Neural crest cell (in vitro differentiated cells): ENCODE measurements at regions not wholly inside any gene's neighbourhood (a gene's known extent, or its start where the extent isn't known, plus 50 kb on each side); places are given as distances from the start of the nearest gene placed in this dataset.
A peak's percentile ranks its signal among the peaks of the same experiment; 100 is the strongest.

Experiments used
- DNase-seq: peaks from one replicate; pipeline ENCODE4 v3.0.0; 2021; ENCODE audit warnings: low read depth, mixed read lengths, low spot score
- H3K27ac Mint-ChIP-seq: one replicate; pipeline ENCODE4 v1.8.0; 2021; ENCODE audit warnings: mild to moderate bottlenecking, mixed read lengths; ENCODE audit not compliant: unreplicated experiment
- H3K27me3 Mint-ChIP-seq: 2 replicates; pipeline ENCODE4 v1.8.0; 2021; ENCODE audit warnings: low read depth, mild to moderate bottlenecking, mixed read lengths
- H3K36me3 Mint-ChIP-seq: 2 replicates; pipeline ENCODE4 v1.8.0; 2021; ENCODE audit warnings: low read depth, mild to moderate bottlenecking, mixed read lengths
- H3K4me1 Mint-ChIP-seq: 2 replicates; pipeline ENCODE4 v1.8.0; 2021; ENCODE audit warnings: mixed read lengths
- H3K4me3 Mint-ChIP-seq: one replicate; pipeline ENCODE4 v1.8.0; 2021; ENCODE audit warnings: mild to moderate bottlenecking, mixed read lengths
- H3K9me3 Mint-ChIP-seq: 2 replicates; pipeline ENCODE4 v1.8.0; 2021; ENCODE audit warnings: mixed read lengths
- TF ChIP-seq, protein P1 (sequence below): fragments of 200-600 bp; sonication (generic); conservative IDR thresholded peaks from 2 replicates; pipeline ENCODE4 v1.5.0; 2021; ENCODE audit warnings: antibody characterized with exemption, mild to moderate bottlenecking

DNA sequence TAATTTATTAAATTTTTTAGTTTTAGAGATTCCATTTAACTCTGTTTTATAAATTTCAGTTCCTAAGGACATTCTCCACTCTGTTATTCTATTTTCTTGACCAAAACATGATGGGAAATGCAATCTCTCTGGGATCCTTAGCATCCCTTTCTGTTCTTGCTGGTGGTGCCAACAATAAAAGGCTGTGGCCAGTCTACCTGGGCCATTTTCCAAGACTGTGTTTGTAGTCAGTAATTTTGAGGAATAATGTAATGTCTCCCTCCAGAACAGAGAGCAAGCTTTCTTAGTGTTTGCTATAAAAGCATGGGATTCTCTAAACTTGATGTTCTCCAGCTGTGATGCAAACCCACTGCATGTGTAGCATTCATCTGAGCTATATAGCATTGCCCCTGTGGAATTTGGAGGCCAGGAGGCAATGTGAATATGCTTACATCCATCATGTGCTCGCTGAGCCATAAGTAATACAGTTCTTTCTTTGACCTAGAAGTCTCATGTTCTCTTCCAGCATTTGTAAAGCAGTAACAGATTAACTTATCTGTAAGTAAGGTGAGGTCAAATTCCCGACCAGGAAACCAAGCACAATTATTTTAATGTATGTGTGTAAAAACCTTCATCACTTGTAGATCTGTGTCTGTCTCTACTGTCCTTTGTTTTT lies 211.5 kb upstream of the TAS2R1 start:
- TF ChIP-seq, protein P1, sequence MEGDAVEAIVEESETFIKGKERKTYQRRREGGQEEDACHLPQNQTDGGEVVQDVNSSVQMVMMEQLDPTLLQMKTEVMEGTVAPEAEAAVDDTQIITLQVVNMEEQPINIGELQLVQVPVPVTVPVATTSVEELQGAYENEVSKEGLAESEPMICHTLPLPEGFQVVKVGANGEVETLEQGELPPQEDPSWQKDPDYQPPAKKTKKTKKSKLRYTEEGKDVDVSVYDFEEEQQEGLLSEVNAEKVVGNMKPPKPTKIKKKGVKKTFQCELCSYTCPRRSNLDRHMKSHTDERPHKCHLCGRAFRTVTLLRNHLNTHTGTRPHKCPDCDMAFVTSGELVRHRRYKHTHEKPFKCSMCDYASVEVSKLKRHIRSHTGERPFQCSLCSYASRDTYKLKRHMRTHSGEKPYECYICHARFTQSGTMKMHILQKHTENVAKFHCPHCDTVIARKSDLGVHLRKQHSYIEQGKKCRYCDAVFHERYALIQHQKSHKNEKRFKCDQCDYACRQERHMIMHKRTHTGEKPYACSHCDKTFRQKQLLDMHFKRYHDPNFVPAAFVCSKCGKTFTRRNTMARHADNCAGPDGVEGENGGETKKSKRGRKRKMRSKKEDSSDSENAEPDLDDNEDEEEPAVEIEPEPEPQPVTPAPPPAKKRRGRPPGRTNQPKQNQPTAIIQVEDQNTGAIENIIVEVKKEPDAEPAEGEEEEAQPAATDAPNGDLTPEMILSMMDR = no peak
- peaks cover 48% of the 10 kb centered on the region for H3K27me3 Mint-ChIP-seq
- no peak overlapping the region for H3K4me3 Mint-ChIP-seq
- H3K27ac Mint-ChIP-seq = no peak overlapping the region
- H3K4me1 Mint-ChIP-seq = no peaks in the 10 kb centered on the region
- no peak for DNase-seq
- H3K36me3 Mint-ChIP-seq = no peaks in the 10 kb centered on the region
- peaks cover 3% of the 10 kb centered on the region for H3K9me3 Mint-ChIP-seq

DNA sequence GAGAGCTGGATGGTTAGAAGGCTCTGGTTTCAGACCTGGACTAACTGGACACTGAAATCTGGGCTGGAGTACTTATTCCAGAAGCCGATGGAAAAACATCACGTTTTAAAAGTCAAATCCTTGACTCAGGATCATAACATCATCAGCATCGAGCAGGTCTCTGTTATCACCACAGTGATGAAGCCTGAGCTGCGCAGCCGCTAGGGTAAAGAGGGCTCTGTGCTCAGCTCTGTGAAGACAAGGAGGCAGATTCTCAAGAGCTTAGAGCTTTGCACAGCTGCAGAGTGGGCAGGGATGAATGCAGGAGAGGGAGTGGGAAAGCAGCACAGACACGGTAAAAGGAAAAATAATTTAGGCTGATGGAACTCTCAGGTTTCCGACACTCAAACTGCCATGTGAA lies 208.8 kb upstream of the TAS2R1 start:
- H3K4me1 Mint-ChIP-seq = peaks cover 9% of the 10 kb centered on the region
- peaks cover 3% of the 10 kb centered on the region for H3K9me3 Mint-ChIP-seq
- no peaks in the 10 kb centered on the region for H3K36me3 Mint-ChIP-seq
- H3K4me3 Mint-ChIP-seq = no peak overlapping the region
- H3K27ac Mint-ChIP-seq = no peak overlapping the region
- TF ChIP-seq, protein P1 = no peak
- no peak for DNase-seq
- peaks cover 73% of the 10 kb centered on the region for H3K27me3 Mint-ChIP-seq

DNA sequence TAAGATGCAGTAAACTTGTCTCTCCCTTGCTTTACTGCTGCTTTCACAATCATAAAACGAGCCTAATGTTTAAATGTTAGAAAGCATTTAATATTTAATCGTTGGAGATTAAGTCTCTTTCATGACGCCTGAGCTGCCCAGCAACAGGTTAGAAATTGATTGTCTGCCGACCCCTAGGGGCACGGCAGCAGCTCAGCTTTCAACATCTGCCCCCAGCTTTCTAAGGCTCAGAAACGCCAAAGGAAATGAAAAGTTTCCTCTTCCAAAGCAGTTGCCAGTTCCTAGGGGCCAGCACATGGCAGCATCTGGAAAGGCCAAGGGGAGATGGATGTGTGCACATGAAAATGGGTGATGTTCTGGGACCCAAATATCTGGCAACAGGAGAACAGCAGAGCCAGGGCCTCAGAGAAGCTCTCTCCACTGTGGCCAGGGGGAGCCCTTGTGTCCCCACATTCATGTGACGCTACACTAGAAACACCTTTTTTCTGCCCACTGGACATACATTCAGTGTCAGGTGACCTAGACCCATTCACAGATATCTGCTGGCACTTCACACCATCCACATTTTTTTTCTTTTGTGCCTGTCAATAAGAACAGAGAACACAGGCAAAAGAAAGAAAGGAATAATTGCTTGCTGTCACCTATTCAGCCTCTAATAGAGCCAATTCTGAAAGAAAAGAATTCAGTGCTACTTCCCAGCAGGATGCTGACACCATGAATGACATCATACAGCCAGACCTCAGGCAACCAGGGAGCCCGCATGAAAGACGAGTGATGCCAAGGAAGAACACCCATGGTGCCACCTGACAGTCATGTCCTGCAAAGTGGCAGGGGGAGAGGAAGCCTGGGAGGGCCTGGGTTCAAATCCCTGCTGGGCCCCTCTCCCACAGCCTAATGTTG lies 205.0 kb upstream of the TAS2R1 start:
- peaks cover 94% of the 10 kb centered on the region for H3K27me3 Mint-ChIP-seq
- no peaks in the 10 kb centered on the region for H3K9me3 Mint-ChIP-seq
- H3K4me3 Mint-ChIP-seq = no peak overlapping the region
- no peak for DNase-seq
- H3K27ac Mint-ChIP-seq = no peak overlapping the region
- peaks cover 9% of the 10 kb centered on the region for H3K4me1 Mint-ChIP-seq
- TF ChIP-seq, protein P1 = peak; percentile 22
- H3K36me3 Mint-ChIP-seq = no peaks in the 10 kb centered on the region

DNA sequence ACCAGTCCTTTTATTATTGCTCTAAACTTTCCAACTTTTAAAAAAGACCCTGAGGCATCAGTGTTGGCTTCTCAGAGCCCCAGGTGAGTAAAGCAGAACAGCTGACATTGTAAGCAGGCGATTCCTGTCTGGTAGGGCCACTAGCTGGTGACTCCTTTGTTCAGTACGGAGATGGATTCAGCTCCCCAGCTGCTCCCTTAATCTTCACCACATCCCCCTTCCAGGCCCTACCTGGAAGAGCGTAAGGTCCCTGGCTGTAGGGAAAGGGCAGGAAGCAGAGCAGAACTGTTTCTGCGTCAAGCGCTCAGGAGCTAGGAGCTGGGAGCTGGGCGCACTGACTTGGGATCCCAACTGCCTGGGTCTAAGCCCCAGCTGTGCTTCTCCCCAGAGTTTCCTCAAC lies 203.7 kb upstream of the TAS2R1 start:
- Mint-ChIP-seq H3K4me3 (no peak overlapping the region), H3K36me3 (no peaks in the 10 kb centered on the region), H3K9me3 (no peaks in the 10 kb centered on the region), H3K4me1 (peaks cover 9% of the 10 kb centered on the region), H3K27me3 (peaks cover 84% of the 10 kb centered on the region), H3K27ac (no peak overlapping the region)
- TF ChIP-seq, protein P1 = no peak
- no peak for DNase-seq

DNA sequence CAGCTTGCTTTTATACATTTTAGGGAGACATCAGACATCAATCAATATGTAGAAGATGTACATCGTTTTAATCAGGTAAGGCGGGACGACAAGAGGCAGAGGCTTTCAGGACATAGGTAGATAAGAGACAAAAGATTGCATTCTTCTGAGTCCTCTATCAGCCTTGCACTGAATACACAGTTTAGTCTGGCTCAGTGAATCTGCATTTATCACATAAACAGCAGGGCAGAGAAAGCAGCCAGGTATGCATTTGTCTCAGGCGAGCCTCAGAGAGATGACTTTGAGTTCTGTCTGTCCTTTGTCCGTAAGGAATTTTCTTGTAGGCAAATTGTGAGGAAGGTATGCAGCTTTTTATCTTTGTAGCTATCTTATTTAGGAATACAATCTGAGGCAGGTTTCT lies 202.8 kb upstream of the TAS2R1 start:
- no peak overlapping the region for H3K4me3 Mint-ChIP-seq
- no peak overlapping the region for H3K27ac Mint-ChIP-seq
- H3K9me3 Mint-ChIP-seq = no peaks in the 10 kb centered on the region
- peaks cover 9% of the 10 kb centered on the region for H3K4me1 Mint-ChIP-seq
- DNase-seq = no peak
- H3K27me3 Mint-ChIP-seq = peaks cover 75% of the 10 kb centered on the region
- no peaks in the 10 kb centered on the region for H3K36me3 Mint-ChIP-seq
- TF ChIP-seq, protein P1 = no peak
